ENCODE measurements at regions not wholly inside any gene's neighbourhood (a gene's known extent, or its start where the extent isn't known, plus 50 kb on each side); places are given as distances from the start of the nearest gene placed in this dataset.

DNA sequence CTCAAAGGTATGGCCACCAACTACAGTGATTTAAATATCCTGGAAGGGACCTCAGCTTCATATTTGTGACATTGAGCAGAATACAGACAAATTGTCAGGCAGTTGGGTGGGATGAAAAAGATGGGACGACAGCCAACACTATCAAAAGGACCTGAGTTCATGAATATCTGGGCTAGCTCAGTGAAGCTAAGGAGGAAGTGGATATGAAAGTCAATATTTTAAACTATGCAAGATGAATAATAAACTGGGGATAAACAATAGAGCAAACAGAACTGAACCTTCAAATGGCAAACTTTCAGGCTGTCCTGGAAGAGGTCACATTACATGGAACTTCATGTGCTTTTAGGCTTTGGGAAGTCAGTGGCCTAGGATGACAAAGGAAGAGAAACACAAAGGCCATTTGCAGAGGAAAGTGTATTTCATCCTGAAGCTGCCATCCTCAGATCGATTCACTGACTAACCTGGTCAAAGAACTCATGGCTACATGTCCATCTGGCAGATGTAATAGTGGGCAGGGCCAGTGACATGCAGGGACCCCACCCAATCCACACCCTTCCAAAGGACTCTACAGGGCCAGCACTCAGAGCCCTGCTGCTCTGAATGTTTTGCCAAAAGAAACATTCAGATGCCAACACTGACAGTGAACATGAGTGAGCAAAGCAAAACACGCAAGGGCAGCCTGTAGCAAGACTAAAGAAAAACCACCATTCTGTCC is 175.7 kb downstream of the ETAA1 start:
- TF ChIP-seq, protein P1, sequence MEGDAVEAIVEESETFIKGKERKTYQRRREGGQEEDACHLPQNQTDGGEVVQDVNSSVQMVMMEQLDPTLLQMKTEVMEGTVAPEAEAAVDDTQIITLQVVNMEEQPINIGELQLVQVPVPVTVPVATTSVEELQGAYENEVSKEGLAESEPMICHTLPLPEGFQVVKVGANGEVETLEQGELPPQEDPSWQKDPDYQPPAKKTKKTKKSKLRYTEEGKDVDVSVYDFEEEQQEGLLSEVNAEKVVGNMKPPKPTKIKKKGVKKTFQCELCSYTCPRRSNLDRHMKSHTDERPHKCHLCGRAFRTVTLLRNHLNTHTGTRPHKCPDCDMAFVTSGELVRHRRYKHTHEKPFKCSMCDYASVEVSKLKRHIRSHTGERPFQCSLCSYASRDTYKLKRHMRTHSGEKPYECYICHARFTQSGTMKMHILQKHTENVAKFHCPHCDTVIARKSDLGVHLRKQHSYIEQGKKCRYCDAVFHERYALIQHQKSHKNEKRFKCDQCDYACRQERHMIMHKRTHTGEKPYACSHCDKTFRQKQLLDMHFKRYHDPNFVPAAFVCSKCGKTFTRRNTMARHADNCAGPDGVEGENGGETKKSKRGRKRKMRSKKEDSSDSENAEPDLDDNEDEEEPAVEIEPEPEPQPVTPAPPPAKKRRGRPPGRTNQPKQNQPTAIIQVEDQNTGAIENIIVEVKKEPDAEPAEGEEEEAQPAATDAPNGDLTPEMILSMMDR (IDR thresholded peaks at IDR 0.05): no peak
- no peak for TF ChIP-seq POLR2A (IDR thresholded peaks at IDR 0.05)
- no peak for TF ChIP-seq POLR2AphosphoS5 (IDR thresholded peaks at IDR 0.05)
- no peak for TF ChIP-seq EP300 (IDR thresholded peaks at IDR 0.05)

Data from sigmoid colon (tissue), 4 donors.